Endothelial cell of umbilical vein (primary cell): ENCODE measurements at regions not wholly inside any gene's neighbourhood (a gene's known extent, or its start where the extent isn't known, plus 50 kb on each side); places are given as distances from the start of the nearest gene placed in this dataset.

ENCODE experiments used
- BruUV-seq: library from RNA; stranded (reverse); fragments of 400-500 nt; replicated peaks from 2 replicates; lab custom pipeline; 2021; lab: Mats Ljungman, UMichigan
- CTCF ChIA-PET: fragments of 300-600, 350-600 bp; sonication (Branson Sonifier 250); formaldehyde crosslinking; loops from one replicate; lab custom pipeline; 2021; ENCODE audit warnings: antibody characterized with exemption, inconsistent platforms; lab: Charles Lee
- POLR2A ChIA-PET: fragments of 300-600, 350-600 bp; sonication (Branson Sonifier 250); formaldehyde crosslinking; loops from one replicate; lab custom pipeline; 2021; ENCODE audit warnings: antibody characterized with exemption, inconsistent platforms; lab: Charles Lee
- DNase-seq: peaks from one replicate; pipeline ENCODE4 v3.0.0-alpha.2; 2011; ENCODE audit warnings: low read depth, low spot score
- FAIRE-seq: peaks from 2 replicates; lab custom pipeline; 2011; peaks lifted over from hg19 to GRCh38; lab: Jason Lieb, UNC
- H2AFZ ChIP-seq: 2 replicates; pipeline ENCODE4 v1.6.0; 2012; ENCODE audit warnings: low read depth, low read length, control low read depth, inconsistent platforms
- H3K27ac ChIP-seq: 2 replicates; pipeline ENCODE4 v1.5.1; 2011; ENCODE audit warnings: low read depth, mild to moderate bottlenecking, control low read depth, low read length, moderate library complexity; ENCODE audit not compliant: insufficient read depth
- H3K27me3 ChIP-seq, 2 experiments: 2 replicates each; pipeline versions ENCODE4 v1.6.0 to v1.6.1; 2011; ENCODE audit warnings: low read length in 2 of 2, mixed read lengths in 1 of 2; ENCODE audit not compliant: control insufficient read depth in 2 of 2, insufficient read depth in 2 of 2
- H3K36me3 ChIP-seq, 2 experiments: 2 replicates in 1 of 2; 3 replicates in 1 of 2; pipeline ENCODE4 v1.5.1; 2011; ENCODE audit warnings: low read length in 2 of 2, mild to moderate bottlenecking in 1 of 2, moderate library complexity in 1 of 2; ENCODE audit not compliant: control insufficient read depth in 2 of 2, insufficient read depth in 2 of 2; ENCODE audit errors: extremely low read depth in 1 of 2
- H3K4me1 ChIP-seq: 3 replicates; pipeline ENCODE4 v1.5.1; 2011; ENCODE audit warnings: mild to moderate bottlenecking, low read length; ENCODE audit not compliant: control insufficient read depth, insufficient read depth; ENCODE audit errors: extremely low read depth
- H3K4me2 ChIP-seq: 2 replicates; pipeline ENCODE4 v1.6.1; 2011; ENCODE audit warnings: low read length, control low read depth, mixed read lengths; ENCODE audit not compliant: insufficient read depth
- H3K4me3 ChIP-seq, 3 experiments: fragments of 200-600 bp in 1 of 3; sonication (generic), shearing (Covaris generic) in 1 of 3; replicated peaks in 1 of 3; 2 replicates each; pipeline ENCODE4 v1.5.1; 2011 to 2016; ENCODE audit warnings: control low read depth in 3 of 3, low read length in 3 of 3, mild to moderate bottlenecking in 2 of 3, inconsistent platforms in 1 of 3, low read depth in 1 of 3, moderate library complexity in 1 of 3; ENCODE audit not compliant: insufficient read depth in 1 of 3
- H3K79me2 ChIP-seq: 2 replicates; pipeline ENCODE4 v1.6.0; 2012; ENCODE audit warnings: low read length, inconsistent platforms; ENCODE audit not compliant: control insufficient read depth, insufficient read depth
- H3K9ac ChIP-seq: replicated peaks from 2 replicates; pipeline ENCODE3; 2011; ENCODE audit warnings: low read length, control low read depth; ENCODE audit not compliant: insufficient read depth; ENCODE audit errors: extremely low read depth
- H3K9me1 ChIP-seq: replicated peaks from 3 replicates; pipeline ENCODE4 v1.6.0; 2011; ENCODE audit warnings: mild to moderate bottlenecking, low read length; ENCODE audit not compliant: control insufficient read depth, insufficient read depth; ENCODE audit errors: extremely low read depth
- H3K9me3 ChIP-seq: replicated peaks from 2 replicates; pipeline ENCODE4 v1.5.1; 2012; ENCODE audit warnings: low read length, inconsistent platforms; ENCODE audit not compliant: control insufficient read depth, insufficient read depth
- H4K20me1 ChIP-seq: replicated peaks from 2 replicates; pipeline ENCODE3; 2011; ENCODE audit warnings: mild to moderate bottlenecking, low read length; ENCODE audit not compliant: control insufficient read depth, insufficient read depth; ENCODE audit errors: extremely low read depth
- CTCF ChIP-seq, 2 donors: IDR thresholded peaks; 1 replicate in 1 of 2; 2 replicates in 1 of 2; pipeline ENCODE4 v1.5.1; 2011; ENCODE audit warnings: low read length in 2 of 2, mild to moderate bottlenecking in 2 of 2, moderate library complexity in 2 of 2, control low read depth in 1 of 2, inconsistent platforms in 1 of 2, low read depth in 1 of 2; ENCODE audit not compliant: insufficient read depth in 1 of 2; ENCODE audit errors: extremely low read depth in 1 of 2
- EZH2 ChIP-seq: IDR thresholded peaks from 2 replicates; pipeline ENCODE4 v1.6.1; 2012; ENCODE audit warnings: borderline replicate concordance, low read depth, mild to moderate bottlenecking, moderate library complexity, low read length, inconsistent platforms; ENCODE audit not compliant: severe bottlenecking
- FOS ChIP-seq: IDR thresholded peaks from 2 replicates; pipeline ENCODE4 v1.6.1; 2011; ENCODE audit warnings: mild to moderate bottlenecking, low read length, moderate library complexity, borderline replicate concordance; ENCODE audit not compliant: insufficient read depth
- JUN ChIP-seq: IDR thresholded peaks from 2 replicates; pipeline ENCODE4 v1.6.1; 2011; ENCODE audit warnings: borderline replicate concordance, low read depth; ENCODE audit not compliant: insufficient read length, insufficient read depth
- MYC ChIP-seq: IDR thresholded peaks from one replicate; pipeline ENCODE4 v1.6.1; 2011; ENCODE audit warnings: mild to moderate bottlenecking, low read depth, low read length
- POLR2A ChIP-seq: IDR thresholded peaks from 2 replicates; pipeline ENCODE4 v1.6.1; 2012; ENCODE audit warnings: low read depth, mild to moderate bottlenecking, control low read depth, low read length
- POLR2AphosphoS5 ChIP-seq: IDR thresholded peaks from 2 replicates; pipeline ENCODE4 v1.6.1; 2012; ENCODE audit warnings: low read depth, mild to moderate bottlenecking, control low read depth, low read length, moderate library complexity; ENCODE audit not compliant: insufficient read depth
- dilution Hi-C: fragments of 300-500 bp; cut with MboI; formaldehyde crosslinking; loops from one replicate; pipeline ENCODE4 v1.15.0; 2019; ENCODE audit warnings: low sequenced_read_pairs; ENCODE audit not compliant: extremely low pct_ligation_motif_present
- intact Hi-C: fragments of 100-400 bp; cut with micrococcal nuclease; formaldehyde crosslinking; loops from one replicate; pipeline ENCODE4 v1.10.0; 2022

- FAIRE-seq (no peak), DNase-seq (peak; percentile 80)
- H3K4me3 ChIP-seq = peak overlapping the region in 1 of 3 experiments; percentile 8
- H3K79me2 ChIP-seq = no peaks in the 10 kb centered on the region
- intact Hi-C loops (loop anchor here (1.0 kb wide), 1 partner anchor 23 kb away; no protein-coding TSS in a partner anchor), dilution Hi-C loops (no loop called here)
- peak overlapping the region; percentile 47 for H3K4me2 ChIP-seq
- TF ChIP-seq POLR2A (no peak), MYC (no peak), CTCF (IDR thresholded peaks at IDR 0.05; ENCODE audit: extremely low read depth in 1 of 2, insufficient read depth in 1 of 2, low read depth in 1 of 2, low read length in 2 of 2) (no peak), JUN (peak; percentile 17), EZH2 (no peak), FOS (no peak), POLR2AphosphoS5 (no peak)
- peaks cover 13% of the 10 kb centered on the region for H3K4me1 ChIP-seq
- CTCF ChIA-PET = interaction anchor here (1.3 kb wide), 1 partner anchor 9 kb away, joined by 4 read pairs; no protein-coding TSS in a partner anchor
- no TSS peak for BruUV-seq
- no peaks in the 10 kb centered on the region for H3K9me1 ChIP-seq
- H3K36me3 ChIP-seq = no peaks in the 10 kb centered on the region
- POLR2A ChIA-PET = no interaction called here
- peak overlapping the region; percentile 29 for H3K27ac ChIP-seq
- no peaks in the 10 kb centered on the region for H3K9me3 ChIP-seq
- H4K20me1 ChIP-seq = no peaks in the 10 kb centered on the region
- H2AFZ ChIP-seq = peak overlapping the region; percentile 37
- H3K9ac ChIP-seq = peak overlapping the region; percentile 16
- no peaks in the 10 kb centered on the region for H3K27me3 ChIP-seq
Observed at GRCh38 chr18:44309185-44309584, 371.5 kb upstream of the SETBP1 start.
